Activated gamma-delta T cell treated with Interleukin-2 at 50 U/mL for 16 hours (primary cell): ENCODE measurements at regions not wholly inside any gene's neighbourhood (a gene's known extent, or its start where the extent isn't known, plus 50 kb on each side); places are given as distances from the start of the nearest gene placed in this dataset.

Source experiments
- DNase-seq: peaks from one replicate; pipeline ENCODE4 v3.0.0-alpha.2; 2020

- no peak for DNase-seq
These were observed 417.0 kb upstream of the PSMD7 start for GRCh38 chr16:73879621-73880020.

GRCh38 chr16:73878611-73879010, 418.0 kb upstream of the PSMD7 start:
- no peak for DNase-seq

GRCh38 chr16:73877150-73877549, 419.5 kb upstream of the PSMD7 start:
- DNase-seq = no peak

GRCh38 chr16:73875996-73876690, 420.5 kb upstream of the PSMD7 start:
- no peak for DNase-seq

- DNase-seq = no peak
These were observed 422.3 kb upstream of the PSMD7 start for GRCh38 chr16:73874324-73874723.

GRCh38 chr16:73873643-73874042, 423.0 kb upstream of the PSMD7 start:
- no peak for DNase-seq

- DNase-seq = no peak
These were observed 423.8 kb upstream of the PSMD7 start for GRCh38 chr16:73872856-73873255.

GRCh38 chr16:73871088-73871733, 425.4 kb upstream of the PSMD7 start:
- DNase-seq = no peak

- no peak for DNase-seq
These were observed 427.5 kb upstream of the PSMD7 start for GRCh38 chr16:73869126-73869525.

- DNase-seq = no peak
These were observed 431.7 kb upstream of the PSMD7 start for GRCh38 chr16:73864868-73865267.

- DNase-seq = no peak
These were observed 438.3 kb upstream of the PSMD7 start for GRCh38 chr16:73858326-73858725.

GRCh38 chr16:73853968-73854367, 442.6 kb upstream of the PSMD7 start:
- DNase-seq = no peak

- DNase-seq = no peak
These were observed 444.1 kb upstream of the PSMD7 start for GRCh38 chr16:73852561-73852960.

GRCh38 chr16:73848993-73849392, 447.6 kb upstream of the PSMD7 start:
- DNase-seq = no peak

- DNase-seq = no peak
These were observed 449.5 kb upstream of the PSMD7 start for GRCh38 chr16:73847090-73847489.

GRCh38 chr16:73846356-73846755, 450.3 kb upstream of the PSMD7 start:
- no peak for DNase-seq

GRCh38 chr16:73846007-73846330, 450.6 kb upstream of the PSMD7 start:
- no peak for DNase-seq

GRCh38 chr16:73845238-73846006, 451.2 kb upstream of the PSMD7 start:
- no peak for DNase-seq

GRCh38 chr16:73840728-73841127, 455.9 kb upstream of the PSMD7 start:
- no peak for DNase-seq

- DNase-seq = no peak
These were observed 465.4 kb upstream of the PSMD7 start for GRCh38 chr16:73831220-73831619.

GRCh38 chr16:73823205-73823849, 473.3 kb upstream of the PSMD7 start:
- no peak for DNase-seq

GRCh38 chr16:73817526-73818324, 478.9 kb upstream of the PSMD7 start:
- DNase-seq = no peak

GRCh38 chr16:73813527-73813926, 483.1 kb upstream of the PSMD7 start:
- no peak for DNase-seq
